ENCODE measurements at regions not wholly inside any gene's neighbourhood (a gene's known extent, or its start where the extent isn't known, plus 50 kb on each side); places are given as distances from the start of the nearest gene placed in this dataset.

- TF ChIP-seq CTCF (IDR thresholded peaks at IDR 0.05; ENCODE audit: low read length) (no peak), EZH2phosphoT487 (IDR thresholded peaks at IDR 0.05; ENCODE audit: low read length) (no peak), EZH2 (optimal IDR thresholded peaks at IDR 0.05; ENCODE audit: low read depth, low read length) (no peak)
Measured at GRCh38 chr6:163942790-163943189, 528.3 kb downstream of the QKI start.

All from MM.1S (cell line).